Heart left ventricle (tissue), 16 donors: ENCODE measurements at regions not wholly inside any gene's neighbourhood (a gene's known extent, or its start where the extent isn't known, plus 50 kb on each side); places are given as distances from the start of the nearest gene placed in this dataset.

Experiments used
- ATAC-seq, 4 donors: fragments of 200-7000 bp; cut with Tn5 transposase; one replicate each; pipeline ENCODE4 v1.9.1; 2020 to 2022; ENCODE audit warnings: moderate library complexity in 4 of 4, mild to moderate bottlenecking in 3 of 4, moderate number of reproducible peaks in 1 of 4
- DNase-seq, 5 donors: peaks; one replicate each; pipeline ENCODE4 v3.0.0-alpha.2; 2020
- H3K27ac ChIP-seq, 12 donors: fragments of 200-600 bp; sonication (generic) in 4 of 12; one replicate each; pipeline versions ENCODE4 v1.5.0 to v1.8.0; 2016 to 2022; ENCODE audit warnings: mild to moderate bottlenecking in 2 of 12
- H3K27me3 ChIP-seq, 9 donors: fragments of 200-600 bp; sonication (generic) in 2 of 9; one replicate each; pipeline versions ENCODE4 v1.5.1 to v1.8.0; 2016 to 2022; ENCODE audit warnings: mild to moderate bottlenecking in 3 of 9
- H3K36me3 ChIP-seq, 9 donors: fragments of 200-600 bp; sonication (generic) in 2 of 9; one replicate each; pipeline versions ENCODE4 v1.5.0 to v1.8.0; 2018 to 2022; ENCODE audit warnings: mild to moderate bottlenecking in 2 of 9
- H3K4me1 ChIP-seq, 12 donors: fragments of 200-600 bp; sonication (generic) in 4 of 12; one replicate each; pipeline versions ENCODE4 v1.5.0 to v1.8.0; 2016 to 2022; ENCODE audit warnings: mild to moderate bottlenecking in 3 of 12
- H3K4me3 ChIP-seq, 12 donors: fragments of 200-600 bp; sonication (generic) in 4 of 12; one replicate each; pipeline versions ENCODE4 v1.5.0 to v1.8.0; 2017 to 2022; ENCODE audit warnings: mild to moderate bottlenecking in 9 of 12, moderate library complexity in 4 of 12
- H3K9me3 ChIP-seq, 12 donors: fragments of 200-600 bp; sonication (generic) in 4 of 12; one replicate each; pipeline versions ENCODE4 v1.5.0 to v1.8.0; 2016 to 2022; ENCODE audit warnings: mild to moderate bottlenecking in 1 of 12
- CTCF ChIP-seq, 12 donors: fragments of 200-600 bp; sonication (generic) in 4 of 12; IDR thresholded peaks; one replicate each; pipeline versions ENCODE4 v1.5.0 to v1.8.0; 2018 to 2022; ENCODE audit warnings: antibody characterized with exemption in 12 of 12, mild to moderate bottlenecking in 5 of 12
- POLR2A ChIP-seq, 2 donors: fragments of 450-650 bp; IDR thresholded peaks; one replicate each; pipeline ENCODE4 v1.6.1; 2017; ENCODE audit warnings: antibody characterized with exemption in 2 of 2, mild to moderate bottlenecking in 2 of 2, moderate library complexity in 2 of 2
- WGBS, 4 donors: extraction: QIAGEN DNeasy Blood & Tissue Kit in 2 of 4; methylation state at CpG; one replicate each; pipeline versions ENCODE4 v1.1.5 to v1.1.7; 2013 to 2018; 5-methylcytosine and 5-hydroxymethylcytosine counted together
- intact Hi-C, 10 donors: fragments of 100-400 bp; cut with DNase I; formaldehyde crosslinking; loops; one replicate each; pipeline versions ENCODE4 v1.11.1 to v1.14.2; 2022
- donor health status: ischemic (EF 13 %, LVEDD 7.1; RV severe dilation, severe dysfunction).
- donor health status: healthy with polysubstance abuse.
- donor health status: DM: no; HTN: yes; CAD: no.
- donor health status: DM: no; HTN: no; CAD: no.
- donor health status: ischemic (EF 25% LVEDD 6.9; RV normal size, moderate dysfunction).
- donor health status: ischemic (EF 25% LVEDD 5.7; RV mildly dilated, moderate dysfunction).
- donor health status: healthy.
- donor health status: DM: yes; HTN: yes; CAD: no.
- donor health status: ischemic (EF 35%, LVEDD 5.7; RV mildly dilated, moderate dysfunction).
- donor health status: nonischemic (EF 11% LVEDD 7.7; RV severe dilation, severe dysfunction).
- donor health status: DM: yes; HTN: yes; CAD: no.
- donor health status: PGD.
- donor health status: ischemic (EF 29% LVEDD 5.4; RV normal size, mild dysfunction).
- donor health status: nonischemic (EF 23%, LVEDD 6.1; RV moderate dilation, normal function).

DNA sequence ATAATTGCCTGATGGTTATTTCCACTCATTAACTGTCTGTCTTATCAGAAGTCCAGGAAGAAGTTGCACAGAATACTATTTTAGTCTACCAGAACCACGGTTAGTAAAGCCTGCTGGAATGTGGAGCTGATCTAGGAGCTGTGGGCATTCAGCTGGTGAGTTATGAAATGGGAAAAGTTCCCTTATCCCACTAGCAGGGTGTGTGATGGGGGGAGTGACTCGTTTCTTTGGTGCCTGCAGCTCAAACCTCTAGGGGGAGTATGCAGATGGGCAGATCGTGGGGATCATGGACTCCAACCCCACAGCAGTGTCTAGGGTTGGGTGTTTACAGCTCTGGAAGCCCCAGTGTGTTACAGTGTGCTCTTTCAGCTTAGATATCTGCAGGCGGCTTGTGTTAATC lies 305.7 kb upstream of the BOD1L1 start:
- peak; percentile 26 to 73 (median 60) for ATAC-seq
- no peaks in the 10 kb centered on the region for H3K9me3 ChIP-seq
- 31 to 53% (median 43%) methylated on average over 4 of the region's 4 CpGs for WGBS, 4 donors

GRCh38 chr4:13938299-13938698 lies 310.8 kb upstream of the BOD1L1 start:
- 68 to 79% (median 76%) methylated on average over 3 of the region's 3 CpGs for WGBS, 4 donors
- intact Hi-C loops = no loop called here
- TF ChIP-seq POLR2A (IDR thresholded peaks at IDR 0.05) (no peak), CTCF (IDR thresholded peaks at IDR 0.05) (no peak)
- DNase-seq = no peak
- Histone ChIP-seq H3K27me3 (no peaks in the 10 kb centered on the region), H3K36me3 (no peaks in the 10 kb centered on the region), H3K27ac (no peak overlapping the region), H3K4me3 (no peak overlapping the region), H3K9me3 (no peaks in the 10 kb centered on the region), H3K4me1 (peaks cover 0 to under 1% (median 0%) of the 10 kb centered on the region in 12 donors)
- no peak for ATAC-seq

More for the DNA sequence above, 305.7 kb upstream of the BOD1L1 start:
- Histone ChIP-seq H3K27ac (peak overlapping the region in 1 of 12 donors; percentile 36), H3K4me3 (no peak overlapping the region), H3K27me3 (no peaks in the 10 kb centered on the region), H3K36me3 (no peaks in the 10 kb centered on the region), H3K4me1 (peaks cover 0 to 6% (median 0%) of the 10 kb centered on the region in 12 donors)
- intact Hi-C loops = no loop called here
- TF ChIP-seq POLR2A (IDR thresholded peaks at IDR 0.05) (no peak), CTCF (IDR thresholded peaks at IDR 0.05) (peak in 2 of 12 donors; percentile 5 to 21)
- no peak for DNase-seq

GRCh38 chr4:13940921-13941320 lies 313.4 kb upstream of the BOD1L1 start:
- no peak for TF ChIP-seq POLR2A (IDR thresholded peaks at IDR 0.05)
- no peak for TF ChIP-seq CTCF (IDR thresholded peaks at IDR 0.05)
- Histone ChIP-seq H3K27ac (no peak overlapping the region), H3K9me3 (no peaks in the 10 kb centered on the region), H3K36me3 (no peaks in the 10 kb centered on the region), H3K27me3 (no peaks in the 10 kb centered on the region), H3K4me1 (no peaks in the 10 kb centered on the region), H3K4me3 (no peak overlapping the region)
- ATAC-seq (no peak), DNase-seq (no peak)
- intact Hi-C loops = no loop called here
- WGBS, 4 donors = 65 to 76% (median 73%) methylated on average over 3 of the region's 3 CpGs

DNA sequence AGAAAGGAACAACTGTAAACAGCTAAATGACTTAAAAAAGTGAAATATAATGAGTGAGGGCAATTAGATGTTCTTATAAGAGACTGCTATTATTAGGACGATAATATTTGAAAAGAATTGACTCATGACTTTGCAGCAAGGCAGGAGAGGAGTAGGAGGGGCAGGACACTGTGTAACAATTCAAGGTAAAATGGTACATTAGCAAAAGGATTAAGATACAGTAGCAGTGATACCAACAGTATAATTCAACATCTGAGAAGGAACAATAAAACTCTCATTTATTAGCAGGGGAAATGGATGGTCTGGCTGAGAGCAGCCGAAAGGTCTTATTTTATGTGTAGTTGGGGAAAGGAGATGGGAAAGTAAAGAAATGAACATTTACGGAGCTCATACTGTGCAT lies 315.5 kb upstream of the BOD1L1 start:
- DNase-seq (no peak), ATAC-seq (no peak)
- H3K9me3 ChIP-seq = no peaks in the 10 kb centered on the region
- no peak overlapping the region for H3K27ac ChIP-seq
- intact Hi-C loops = no loop called here
- 84 to 93% (median 88%) methylated on average over 3 of the region's 3 CpGs for WGBS, 4 donors
- H3K4me3 ChIP-seq = no peak overlapping the region
- no peaks in the 10 kb centered on the region for H3K36me3 ChIP-seq
- H3K27me3 ChIP-seq = no peaks in the 10 kb centered on the region
- TF ChIP-seq CTCF (IDR thresholded peaks at IDR 0.05) = no peak
- TF ChIP-seq POLR2A (IDR thresholded peaks at IDR 0.05) = no peak
- H3K4me1 ChIP-seq = no peaks in the 10 kb centered on the region
